ENCODE measurements at regions not wholly inside any gene's neighbourhood (a gene's known extent, or its start where the extent isn't known, plus 50 kb on each side); places are given as distances from the start of the nearest gene placed in this dataset.
"Not testable (repeated sequence)": the region's sequence is repeated elsewhere in the genome, so short reads cannot be mapped to it uniquely, and the experiment has no call there.

- Histone ChIP-seq H3K4me2 (no peak overlapping the region), H3K9me3 (peaks cover 17% of the 10 kb centered on the region), H3K9ac (no peak overlapping the region), H3K27me3 (no peaks in the 10 kb centered on the region), H3K36me3 (no peaks in the 10 kb centered on the region), H3K4me3 (no peak overlapping the region), H3K4me1 (no peaks in the 10 kb centered on the region), H4K20me1 (no peaks in the 10 kb centered on the region), H3K27ac (no peak overlapping the region)
- no peak for TF ChIP-seq Cebpa-rat (IDR thresholded peaks at IDR 0.05)
These were observed 1030.3 kb downstream of the TDRD15 start for GRCh38 chr2:22153931-22154613.

DNA sequence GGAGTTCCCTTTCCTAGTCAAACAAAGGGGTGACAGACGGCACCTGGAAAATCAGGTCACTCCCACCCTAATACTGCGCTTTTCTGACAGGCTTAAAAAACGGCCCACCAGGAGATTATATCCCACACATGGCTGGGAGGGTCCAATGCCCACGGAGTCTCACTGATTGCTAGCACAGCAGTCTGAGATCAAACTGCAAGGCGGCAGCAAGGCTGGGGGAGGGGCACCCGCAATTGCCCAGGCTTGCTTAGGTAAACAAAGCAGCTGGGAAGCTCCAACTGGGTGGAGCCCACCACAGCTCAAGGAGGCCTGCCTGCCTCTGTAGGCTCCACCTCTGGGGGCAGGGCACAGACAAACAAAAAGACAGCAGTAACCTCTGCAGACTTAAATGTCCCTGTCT, 1032.9 kb downstream of the TDRD15 start:
- H3K27ac ChIP-seq, H3K4me3 ChIP-seq, H3K9me3 ChIP-seq, H3K36me3 ChIP-seq, H3K4me2 ChIP-seq, H3K27me3 ChIP-seq, H3K9ac ChIP-seq, H3K4me1 ChIP-seq, H4K20me1 ChIP-seq: not testable (repeated sequence)

GRCh38 chr2:22167256-22167655, 1043.5 kb downstream of the TDRD15 start:
- TF ChIP-seq Cebpa-rat (IDR thresholded peaks at IDR 0.05): no peak
- Histone ChIP-seq H3K4me2 (no peak overlapping the region), H4K20me1 (no peaks in the 10 kb centered on the region), H3K9me3 (peaks cover 8% of the 10 kb centered on the region; the same call in 1 of the 2 replicates), H3K4me3 (no peak overlapping the region), H3K27me3 (no peaks in the 10 kb centered on the region), H3K27ac (no peak overlapping the region), H3K9ac (no peak overlapping the region), H3K4me1 (no peaks in the 10 kb centered on the region), H3K36me3 (no peaks in the 10 kb centered on the region)

GRCh38 chr2:22175003-22175402, 1051.2 kb downstream of the TDRD15 start:
- Histone ChIP-seq H3K4me1 (no peaks in the 10 kb centered on the region), H3K27ac (no peak overlapping the region), H3K4me2 (no peak overlapping the region), H3K36me3 (no peaks in the 10 kb centered on the region), H3K27me3 (no peaks in the 10 kb centered on the region), H3K9ac (no peak overlapping the region), H3K4me3 (no peak overlapping the region), H3K9me3 (no peaks in the 10 kb centered on the region), H4K20me1 (no peaks in the 10 kb centered on the region)
- no peak for TF ChIP-seq Cebpa-rat (IDR thresholded peaks at IDR 0.05)

- Histone ChIP-seq H3K4me1 (no peaks in the 10 kb centered on the region), H3K9ac (no peak overlapping the region), H4K20me1 (no peaks in the 10 kb centered on the region), H3K9me3 (peaks cover 20% of the 10 kb centered on the region), H3K4me2 (no peak overlapping the region), H3K36me3 (no peaks in the 10 kb centered on the region), H3K27ac (no peak overlapping the region), H3K27me3 (no peaks in the 10 kb centered on the region), H3K4me3 (no peak overlapping the region)
- no peak for TF ChIP-seq Cebpa-rat (IDR thresholded peaks at IDR 0.05)
These were observed 1061.5 kb downstream of the TDRD15 start for GRCh38 chr2:22185251-22185650.

DNA sequence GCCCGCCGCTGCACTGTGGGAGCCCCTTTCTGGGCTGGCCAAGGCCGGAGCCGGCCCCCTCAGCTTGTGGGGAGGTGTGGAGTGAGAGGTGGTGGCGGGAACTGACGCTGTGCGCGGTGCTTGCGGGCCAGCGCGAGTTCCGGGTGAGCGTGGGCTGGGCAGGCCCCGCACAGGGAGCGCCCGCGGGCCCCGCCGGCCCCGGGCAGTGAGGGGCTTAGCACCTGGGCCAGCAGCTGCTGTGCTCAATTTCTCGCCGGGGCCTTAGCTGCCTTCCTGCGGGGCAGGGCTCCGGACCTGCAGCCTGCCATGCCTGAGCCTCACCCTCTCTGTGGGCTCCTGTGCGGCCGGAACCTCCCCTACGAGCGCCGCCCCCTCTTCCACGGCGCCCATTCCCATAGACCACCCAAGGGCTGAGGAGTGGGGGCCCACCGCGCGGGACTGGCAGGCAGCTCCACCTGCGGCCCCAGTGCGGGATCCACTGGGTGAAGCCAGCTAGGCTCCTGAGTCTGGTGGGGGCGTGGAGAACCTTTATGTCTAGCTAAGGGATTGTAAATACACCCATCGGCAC, 1062.6 kb downstream of the TDRD15 start:
- not testable (repeated sequence) for H3K36me3 ChIP-seq, H3K4me3 ChIP-seq, H3K27me3 ChIP-seq, H3K27ac ChIP-seq, H3K4me1 ChIP-seq, H3K9ac ChIP-seq, H3K4me2 ChIP-seq, H4K20me1 ChIP-seq
- peaks cover 20% of the 10 kb centered on the region for H3K9me3 ChIP-seq

DNA sequence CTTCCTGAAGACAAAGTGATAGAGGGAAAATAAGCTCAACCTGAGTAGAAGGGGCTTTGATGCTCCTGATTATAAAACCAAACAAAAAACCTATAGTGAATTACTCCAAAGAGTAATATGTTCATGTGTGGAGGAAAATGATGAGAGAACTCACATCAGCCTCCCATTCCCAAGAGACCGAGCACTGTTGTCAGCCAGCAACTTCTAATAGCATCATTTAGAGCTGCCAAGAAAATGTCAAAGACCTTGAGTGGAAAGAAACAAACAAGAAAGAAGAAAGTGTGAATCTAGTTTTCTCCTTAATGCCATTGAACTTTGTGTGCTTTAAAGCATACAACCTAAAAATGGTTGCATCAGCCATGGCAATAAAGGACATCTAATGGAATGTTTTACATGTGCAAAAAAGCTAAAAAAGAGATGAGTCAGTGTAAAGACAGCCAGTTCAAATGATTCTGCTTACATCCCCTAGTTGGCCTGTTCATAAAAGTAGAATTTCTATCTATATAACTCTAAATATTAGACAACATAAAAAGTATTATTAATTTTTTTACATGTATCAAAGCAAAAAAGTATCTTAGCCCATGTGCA, 1066.2 kb downstream of the TDRD15 start:
- H3K9ac ChIP-seq: no peak overlapping the region
- H3K9me3 ChIP-seq: peaks cover 20% of the 10 kb centered on the region
- H3K4me1 ChIP-seq: no peaks in the 10 kb centered on the region
- H4K20me1 ChIP-seq: no peaks in the 10 kb centered on the region
- H3K4me3 ChIP-seq: no peak overlapping the region
- H3K27ac ChIP-seq: no peak overlapping the region
- no peak overlapping the region for H3K4me2 ChIP-seq
- no peaks in the 10 kb centered on the region for H3K27me3 ChIP-seq
- TF ChIP-seq Cebpa-rat (IDR thresholded peaks at IDR 0.05): no peak
- H3K36me3 ChIP-seq: no peaks in the 10 kb centered on the region

DNA sequence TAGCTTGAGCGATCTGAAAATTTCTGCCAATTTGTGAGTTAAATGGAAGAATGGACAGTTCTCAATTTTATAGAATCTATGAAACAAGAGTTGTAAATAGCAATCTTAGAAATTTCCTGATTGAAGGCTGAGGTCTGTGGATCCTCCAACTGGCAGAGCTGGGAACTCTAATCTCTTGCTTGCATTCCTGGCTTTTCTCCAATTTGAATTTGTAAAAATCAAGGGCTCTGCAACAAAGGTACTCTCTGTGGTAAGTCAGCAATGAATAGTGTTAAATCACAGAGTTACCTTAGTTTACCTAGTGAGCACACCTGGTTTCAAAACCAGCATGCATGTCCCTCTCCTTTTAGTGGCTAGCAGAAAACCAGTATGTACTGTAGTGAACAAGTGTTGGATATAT, 1070.5 kb downstream of the TDRD15 start:
- Histone ChIP-seq H3K4me3 (no peak overlapping the region), H3K36me3 (no peaks in the 10 kb centered on the region), H3K27ac (no peak overlapping the region), H3K4me1 (no peaks in the 10 kb centered on the region), H3K27me3 (no peaks in the 10 kb centered on the region), H4K20me1 (no peaks in the 10 kb centered on the region), H3K9me3 (no peaks in the 10 kb centered on the region), H3K9ac (no peak overlapping the region), H3K4me2 (no peak overlapping the region)
- TF ChIP-seq Cebpa-rat (IDR thresholded peaks at IDR 0.05): no peak

GRCh38 chr2:22196806-22197205, 1073.0 kb downstream of the TDRD15 start:
- Histone ChIP-seq H3K27me3 (no peaks in the 10 kb centered on the region), H3K9me3 (no peaks in the 10 kb centered on the region), H3K27ac (no peak overlapping the region), H3K4me1 (no peaks in the 10 kb centered on the region), H4K20me1 (no peaks in the 10 kb centered on the region), H3K4me3 (no peak overlapping the region), H3K4me2 (no peak overlapping the region), H3K9ac (no peak overlapping the region), H3K36me3 (no peaks in the 10 kb centered on the region)
- TF ChIP-seq Cebpa-rat (IDR thresholded peaks at IDR 0.05): no peak

DNA sequence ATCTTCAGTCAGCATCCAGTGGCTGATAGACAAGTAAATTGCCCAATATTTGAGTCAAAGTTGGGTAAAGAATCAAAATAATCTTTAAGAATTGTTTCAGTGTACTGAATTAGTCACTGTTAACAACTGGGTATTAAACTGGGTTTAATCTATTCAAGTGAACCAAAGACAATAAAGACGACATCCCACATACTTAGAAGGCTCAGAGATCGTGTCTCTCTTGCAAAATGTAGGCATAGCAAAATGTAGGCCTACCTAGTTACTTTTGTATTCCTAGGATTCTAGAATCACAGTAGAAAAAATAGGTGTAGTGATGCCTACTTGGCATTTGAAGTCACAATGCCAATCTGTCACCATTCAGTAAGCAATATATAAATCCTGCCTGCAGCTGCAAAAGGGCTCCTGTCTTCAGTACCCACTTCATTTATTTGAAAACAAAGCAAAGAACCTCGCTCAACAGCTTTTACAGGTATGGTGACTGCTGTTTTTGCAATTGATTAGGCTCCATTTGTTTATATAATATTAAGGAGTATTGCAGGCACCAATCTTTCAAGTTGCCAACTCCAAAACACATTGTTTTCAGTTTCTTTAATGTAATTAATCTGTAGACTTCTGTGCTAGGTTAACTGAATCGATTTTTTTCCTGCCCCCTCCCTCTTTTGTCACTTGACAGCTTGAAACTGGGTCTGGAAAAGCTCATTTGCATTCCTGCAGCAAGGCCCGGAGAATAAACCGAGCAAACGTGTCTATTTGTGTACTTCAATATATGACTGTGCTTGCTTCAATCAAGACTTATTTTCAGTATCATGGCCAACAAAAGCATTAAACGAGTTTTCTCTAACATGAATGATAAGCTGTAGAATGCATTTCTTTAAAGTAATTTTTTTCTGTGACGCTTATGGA, 1074.9 kb downstream of the TDRD15 start:
- TF ChIP-seq Cebpa-rat (IDR thresholded peaks at IDR 0.05): no peak

More for the DNA sequence above, 1074.9 kb downstream of the TDRD15 start:
- Histone ChIP-seq H3K27ac (no peak overlapping the region), H3K4me3 (no peak overlapping the region), H3K27me3 (no peaks in the 10 kb centered on the region), H3K9me3 (no peaks in the 10 kb centered on the region), H4K20me1 (no peaks in the 10 kb centered on the region), H3K4me2 (no peak overlapping the region), H3K9ac (no peak overlapping the region), H3K4me1 (no peaks in the 10 kb centered on the region), H3K36me3 (no peaks in the 10 kb centered on the region)

All from BLaER1 (cell line).